ENCODE measurements at regions not wholly inside any gene's neighbourhood (a gene's known extent, or its start where the extent isn't known, plus 50 kb on each side); places are given as distances from the start of the nearest gene placed in this dataset.
"Not testable (repeated sequence)": the region's sequence is repeated elsewhere in the genome, so short reads cannot be mapped to it uniquely, and the experiment has no call there.

GRCh38 chrX:42290608-42291007 lies 367.3 kb upstream of the CASK start:
- no peak for DNase-seq

GRCh38 chrX:42289492-42290385 lies 366.4 kb upstream of the CASK start:
- no peak for DNase-seq

GRCh38 chrX:42285681-42286080 lies 362.3 kb upstream of the CASK start:
- not testable (repeated sequence) for DNase-seq

- DNase-seq, result no peak
Measured at GRCh38 chrX:42276982-42277690, 353.8 kb upstream of the CASK start.

GRCh38 chrX:42274151-42274550 lies 350.8 kb upstream of the CASK start:
- no peak for DNase-seq

GRCh38 chrX:42273387-42273786 lies 350.0 kb upstream of the CASK start:
- no peak for DNase-seq

GRCh38 chrX:42269186-42269585 lies 345.8 kb upstream of the CASK start:
- DNase-seq, result peak in 1 of 3 donors; percentile 9

- peak in 1 of 3 donors; percentile 56 for DNase-seq
Measured at GRCh38 chrX:42260854-42261253, 337.5 kb upstream of the CASK start.

GRCh38 chrX:42248226-42248625 lies 324.9 kb upstream of the CASK start:
- DNase-seq, result no peak

- DNase-seq, result no peak
Measured at GRCh38 chrX:42247241-42247640, 323.9 kb upstream of the CASK start.

GRCh38 chrX:42246814-42247213 lies 323.5 kb upstream of the CASK start:
- no peak for DNase-seq

GRCh38 chrX:42242004-42242403 lies 318.6 kb upstream of the CASK start:
- peak; percentile 52 to 87 (median 69) for DNase-seq

GRCh38 chrX:42241421-42241820 lies 318.1 kb upstream of the CASK start:
- peak in 1 of 3 donors; percentile 41 for DNase-seq

GRCh38 chrX:42237956-42238355 lies 314.6 kb upstream of the CASK start:
- DNase-seq, result no peak

- no peak for DNase-seq
Measured at GRCh38 chrX:42229533-42229932, 306.2 kb upstream of the CASK start.

GRCh38 chrX:42220666-42221065 lies 297.3 kb upstream of the CASK start:
- DNase-seq, result no peak

- no peak for DNase-seq
Measured at GRCh38 chrX:42220083-42220482, 296.7 kb upstream of the CASK start.

- DNase-seq, result no peak
Measured at GRCh38 chrX:42219231-42219630, 295.9 kb upstream of the CASK start.

GRCh38 chrX:42195506-42195905 lies 272.2 kb upstream of the CASK start:
- no peak for DNase-seq

GRCh38 chrX:42189576-42189975 lies 266.2 kb upstream of the CASK start:
- DNase-seq, result peak in 2 of 3 donors; percentile 33 to 62

GRCh38 chrX:42188730-42189129 lies 265.4 kb upstream of the CASK start:
- DNase-seq, result no peak

- no peak for DNase-seq
Measured at GRCh38 chrX:42176789-42177188, 253.4 kb upstream of the CASK start.

- DNase-seq, result no peak
Measured at GRCh38 chrX:42175843-42176242, 252.5 kb upstream of the CASK start.
